ENCODE measurements at regions not wholly inside any gene's neighbourhood (a gene's known extent, or its start where the extent isn't known, plus 50 kb on each side); places are given as distances from the start of the nearest gene placed in this dataset.

- Mint-ChIP-seq H3K27me3 (ENCODE audit: low read depth, unreplicated experiment) (no peaks in the 10 kb centered on the region), H3K9me3 (ENCODE audit: unreplicated experiment) (no peaks in the 10 kb centered on the region), H3K36me3 (ENCODE audit: low read depth, unreplicated experiment) (no peaks in the 10 kb centered on the region), H3K27ac (ENCODE audit: unreplicated experiment) (no peak overlapping the region), H3K4me3 (ENCODE audit: unreplicated experiment) (no peak overlapping the region), H3K4me1 (ENCODE audit: low read depth, unreplicated experiment) (peaks cover 33% of the 10 kb centered on the region)
- H3K79me2 ChIP-seq (ENCODE audit: insufficient read depth, low read length) = no peaks in the 10 kb centered on the region
- H3K4me1 ChIP-seq (ENCODE audit: insufficient read depth, low read length) = peaks cover 12% of the 10 kb centered on the region
- H3K27ac ChIP-seq (ENCODE audit: low read depth, low read length) = no peak overlapping the region
- H3K36me3 ChIP-seq (ENCODE audit: insufficient read depth, low read length) = no peaks in the 10 kb centered on the region
- no peak overlapping the region for H2AFZ ChIP-seq (ENCODE audit: low read depth, low read length)
- no peak overlapping the region for H3K4me2 ChIP-seq (ENCODE audit: low read length)
- H3K4me3 ChIP-seq (ENCODE audit: insufficient read depth, low read depth, low read length) = no peak overlapping the region
- H4K20me1 ChIP-seq (ENCODE audit: insufficient read depth, low read length) = no peaks in the 10 kb centered on the region
- DNase-seq (ENCODE audit: low read depth) (no peak), FAIRE-seq (no peak)
- no peak for TF ChIP-seq EZH2 (IDR thresholded peaks at IDR 0.05; ENCODE audit: insufficient read depth, low read length)
- TF ChIP-seq CTCF (IDR thresholded peaks at IDR 0.05; ENCODE audit: insufficient read depth, low read depth, low read length) = no peak
- H3K9ac ChIP-seq (ENCODE audit: low read length) = no peak overlapping the region
- no peaks in the 10 kb centered on the region for H3K27me3 ChIP-seq (ENCODE audit: insufficient read depth, low read length)
- no peaks in the 10 kb centered on the region for H3K9me3 ChIP-seq (ENCODE audit: insufficient read depth, low read depth, low read length)
Measured at GRCh38 chr12:90257927-90258624, 549.4 kb upstream of the ATP2B1 start.

GRCh38 chr12:90254796-90255195 is 546.2 kb upstream of the ATP2B1 start:
- Histone ChIP-seq H3K36me3 (ENCODE audit: insufficient read depth, low read length) (no peaks in the 10 kb centered on the region), H3K9ac (ENCODE audit: low read length) (no peak overlapping the region), H3K4me1 (ENCODE audit: insufficient read depth, low read length) (peaks cover 10% of the 10 kb centered on the region), H3K9me3 (ENCODE audit: insufficient read depth, low read depth, low read length) (no peaks in the 10 kb centered on the region), H4K20me1 (ENCODE audit: insufficient read depth, low read length) (no peaks in the 10 kb centered on the region), H3K27ac (ENCODE audit: low read depth, low read length) (no peak overlapping the region), H3K4me3 (ENCODE audit: insufficient read depth, low read depth, low read length) (no peak overlapping the region), H3K79me2 (ENCODE audit: insufficient read depth, low read length) (no peaks in the 10 kb centered on the region), H3K4me2 (ENCODE audit: low read length) (no peak overlapping the region), H3K27me3 (ENCODE audit: insufficient read depth, low read length) (no peaks in the 10 kb centered on the region), H2AFZ (ENCODE audit: low read depth, low read length) (no peak overlapping the region)
- peaks cover 5% of the 10 kb centered on the region for H3K4me1 Mint-ChIP-seq (ENCODE audit: low read depth, unreplicated experiment)
- DNase-seq (ENCODE audit: low read depth) (no peak), FAIRE-seq (no peak)
- no peak overlapping the region for H3K4me3 Mint-ChIP-seq (ENCODE audit: unreplicated experiment)
- H3K36me3 Mint-ChIP-seq (ENCODE audit: low read depth, unreplicated experiment) = no peaks in the 10 kb centered on the region
- no peaks in the 10 kb centered on the region for H3K9me3 Mint-ChIP-seq (ENCODE audit: unreplicated experiment)
- TF ChIP-seq EZH2 (IDR thresholded peaks at IDR 0.05; ENCODE audit: insufficient read depth, low read length) (no peak), CTCF (IDR thresholded peaks at IDR 0.05; ENCODE audit: insufficient read depth, low read depth, low read length) (no peak)
- H3K27ac Mint-ChIP-seq (ENCODE audit: unreplicated experiment) = no peak overlapping the region
- no peaks in the 10 kb centered on the region for H3K27me3 Mint-ChIP-seq (ENCODE audit: low read depth, unreplicated experiment)

GRCh38 chr12:90253674-90254181 is 545.1 kb upstream of the ATP2B1 start:
- Histone ChIP-seq H3K36me3 (ENCODE audit: insufficient read depth, low read length) (no peaks in the 10 kb centered on the region), H3K9ac (ENCODE audit: low read length) (no peak overlapping the region), H3K4me1 (ENCODE audit: insufficient read depth, low read length) (peaks cover 10% of the 10 kb centered on the region), H3K4me3 (ENCODE audit: insufficient read depth, low read depth, low read length) (no peak overlapping the region), H2AFZ (ENCODE audit: low read depth, low read length) (peak overlapping the region; percentile 44), H4K20me1 (ENCODE audit: insufficient read depth, low read length) (no peaks in the 10 kb centered on the region), H3K9me3 (ENCODE audit: insufficient read depth, low read depth, low read length) (no peaks in the 10 kb centered on the region), H3K4me2 (ENCODE audit: low read length) (peak overlapping the region; percentile 48), H3K27ac (ENCODE audit: low read depth, low read length) (no peak overlapping the region), H3K27me3 (ENCODE audit: insufficient read depth, low read length) (no peaks in the 10 kb centered on the region), H3K79me2 (ENCODE audit: insufficient read depth, low read length) (no peaks in the 10 kb centered on the region)
- Mint-ChIP-seq H3K27ac (ENCODE audit: unreplicated experiment) (peak overlapping the region; percentile 59), H3K4me3 (ENCODE audit: unreplicated experiment) (no peak overlapping the region), H3K9me3 (ENCODE audit: unreplicated experiment) (no peaks in the 10 kb centered on the region), H3K4me1 (ENCODE audit: low read depth, unreplicated experiment) (peaks cover 5% of the 10 kb centered on the region), H3K36me3 (ENCODE audit: low read depth, unreplicated experiment) (no peaks in the 10 kb centered on the region), H3K27me3 (ENCODE audit: low read depth, unreplicated experiment) (no peaks in the 10 kb centered on the region)
- DNase-seq (ENCODE audit: low read depth) (peak; percentile 94), FAIRE-seq (peak; percentile 97)
- TF ChIP-seq EZH2 (IDR thresholded peaks at IDR 0.05; ENCODE audit: insufficient read depth, low read length) = no peak
- peak; percentile 35 for TF ChIP-seq CTCF (IDR thresholded peaks at IDR 0.05; ENCODE audit: insufficient read depth, low read depth, low read length)
